ENCODE measurements at regions not wholly inside any gene's neighbourhood (a gene's known extent, or its start where the extent isn't known, plus 50 kb on each side); places are given as distances from the start of the nearest gene placed in this dataset.
"Not testable (repeated sequence)": the region's sequence is repeated elsewhere in the genome, so short reads cannot be mapped to it uniquely, and the experiment has no call there.

GRCh38 chr7:110262251-110262650, 828.7 kb upstream of the LRRN3 start:
- H3K27ac ChIP-seq, result no peak overlapping the region
- H3K4me3 ChIP-seq, result no peak overlapping the region

- no peak overlapping the region for H3K27ac ChIP-seq
- H3K4me3 ChIP-seq, result no peak overlapping the region
Measured at GRCh38 chr7:110264288-110264687, 826.6 kb upstream of the LRRN3 start.

- Histone ChIP-seq H3K27ac (no peak overlapping the region), H3K4me3 (no peak overlapping the region)
Measured at GRCh38 chr7:110281362-110281761, 809.6 kb upstream of the LRRN3 start.

- no peak overlapping the region for H3K27ac ChIP-seq
Measured at GRCh38 chr7:110283056-110283455, 807.9 kb upstream of the LRRN3 start.

GRCh38 chr7:110291430-110291829, 799.5 kb upstream of the LRRN3 start:
- Histone ChIP-seq H3K4me3 (no peak overlapping the region), H3K27ac (no peak overlapping the region)

More at GRCh38 chr7:110283056-110283455, 807.9 kb upstream of the LRRN3 start:
- H3K4me3 ChIP-seq, result no peak overlapping the region

GRCh38 chr7:110296321-110296720, 794.6 kb upstream of the LRRN3 start:
- H3K4me3 ChIP-seq, result no peak overlapping the region

GRCh38 chr7:110307776-110308175, 783.2 kb upstream of the LRRN3 start:
- Histone ChIP-seq H3K4me3 (no peak overlapping the region), H3K27ac (no peak overlapping the region)

More at GRCh38 chr7:110296321-110296720, 794.6 kb upstream of the LRRN3 start:
- no peak overlapping the region for H3K27ac ChIP-seq

GRCh38 chr7:110308791-110309190, 782.1 kb upstream of the LRRN3 start:
- Histone ChIP-seq H3K4me3 (no peak overlapping the region), H3K27ac (no peak overlapping the region)

- Histone ChIP-seq H3K4me3 (no peak overlapping the region), H3K27ac (no peak overlapping the region)
Measured at GRCh38 chr7:110309941-110310340, 781.0 kb upstream of the LRRN3 start.

GRCh38 chr7:110311556-110311955, 779.4 kb upstream of the LRRN3 start:
- Histone ChIP-seq H3K4me3 (no peak overlapping the region), H3K27ac (no peak overlapping the region)

GRCh38 chr7:110317541-110318265, 773.2 kb upstream of the LRRN3 start:
- Histone ChIP-seq H3K4me3 (no peak overlapping the region), H3K27ac (no peak overlapping the region)

GRCh38 chr7:110320285-110320684, 770.6 kb upstream of the LRRN3 start:
- not testable (repeated sequence) for H3K27ac ChIP-seq, H3K4me3 ChIP-seq

- H3K4me3 ChIP-seq, result no peak overlapping the region
- H3K27ac ChIP-seq, result no peak overlapping the region
Measured at GRCh38 chr7:110322796-110323195, 768.1 kb upstream of the LRRN3 start.

- H3K4me3 ChIP-seq, result no peak overlapping the region
- H3K27ac ChIP-seq, result no peak overlapping the region
Measured at GRCh38 chr7:110326966-110327365, 764.0 kb upstream of the LRRN3 start.

- Histone ChIP-seq H3K4me3 (no peak overlapping the region), H3K27ac (no peak overlapping the region)
Measured at GRCh38 chr7:110336423-110336822, 754.5 kb upstream of the LRRN3 start.

GRCh38 chr7:110337646-110338045, 753.3 kb upstream of the LRRN3 start:
- Histone ChIP-seq H3K4me3 (no peak overlapping the region), H3K27ac (no peak overlapping the region)

GRCh38 chr7:110347081-110347480, 743.8 kb upstream of the LRRN3 start:
- no peak overlapping the region for H3K4me3 ChIP-seq
- H3K27ac ChIP-seq, result no peak overlapping the region

GRCh38 chr7:110356438-110356837, 734.5 kb upstream of the LRRN3 start:
- H3K27ac ChIP-seq, result no peak overlapping the region

GRCh38 chr7:110358028-110358427, 732.9 kb upstream of the LRRN3 start:
- Histone ChIP-seq H3K27ac (no peak overlapping the region), H3K4me3 (no peak overlapping the region)

More at GRCh38 chr7:110356438-110356837, 734.5 kb upstream of the LRRN3 start:
- H3K4me3 ChIP-seq, result no peak overlapping the region

GRCh38 chr7:110371709-110372108, 719.2 kb upstream of the LRRN3 start:
- Histone ChIP-seq H3K4me3 (no peak overlapping the region), H3K27ac (no peak overlapping the region)

GRCh38 chr7:110372685-110373084, 718.2 kb upstream of the LRRN3 start:
- Histone ChIP-seq H3K4me3 (no peak overlapping the region), H3K27ac (no peak overlapping the region)

- no peak overlapping the region for H3K4me3 ChIP-seq
- no peak overlapping the region for H3K27ac ChIP-seq
Measured at GRCh38 chr7:110373416-110373815, 717.5 kb upstream of the LRRN3 start.
